GM23338 (cell line): ENCODE measurements at regions not wholly inside any gene's neighbourhood (a gene's known extent, or its start where the extent isn't known, plus 50 kb on each side); places are given as distances from the start of the nearest gene placed in this dataset.
"Not testable (repeated sequence)": the region's sequence is repeated elsewhere in the genome, so short reads cannot be mapped to it uniquely, and the experiment has no call there.

Source experiments
- ATAC-seq: fragments of 200-7000 bp; cut with Tn5 transposase; 3 replicates; pipeline ENCODE4 v1.9.1; 2020
- DNase-seq: peaks from one replicate; pipeline ENCODE4 v3.0.0-alpha.2; 2015; ENCODE audit warnings: low spot score
- H2AFZ ChIP-seq: fragments of 200-600 bp; sonication (generic); 2 replicates; pipeline ENCODE4 v1.8.0; 2016; ENCODE audit warnings: antibody characterized with exemption, mild to moderate bottlenecking, moderate library complexity
- H3F3A ChIP-seq: fragments of 200-600 bp; sonication (generic); replicated peaks from 2 replicates; pipeline ENCODE4 v1.8.0; 2017; ENCODE audit warnings: antibody characterized with exemption, mixed run types, low read depth
- H3K27ac ChIP-seq: fragments of 200-600 bp; sonication (generic); 2 replicates; pipeline ENCODE4 v1.6.1; 2016; ENCODE audit warnings: low read depth
- H3K27me3 ChIP-seq: fragments of 200-600 bp; sonication (generic); 2 replicates; pipeline ENCODE4 v1.8.0; 2016; ENCODE audit warnings: mild to moderate bottlenecking, mixed run types, moderate library complexity; ENCODE audit not compliant: insufficient read depth
- H3K36me3 ChIP-seq: fragments of 200-600 bp; sonication (generic); 2 replicates; pipeline ENCODE4 v1.8.0; 2016; ENCODE audit warnings: mild to moderate bottlenecking; ENCODE audit not compliant: insufficient read depth
- H3K4me1 ChIP-seq: fragments of 200-600 bp; sonication (generic); 2 replicates; pipeline ENCODE4 v1.8.0; 2016; ENCODE audit warnings: mild to moderate bottlenecking, moderate library complexity; ENCODE audit not compliant: insufficient read depth
- H3K4me2 ChIP-seq: fragments of 200-600 bp; sonication (generic); 2 replicates; pipeline ENCODE4 v1.7.1; 2017; ENCODE audit warnings: mixed run types
- H3K4me3 ChIP-seq: fragments of 200-600 bp; sonication (generic); 2 replicates; pipeline ENCODE4 v1.6.1; 2016; ENCODE audit warnings: mixed run types
- H3K79me2 ChIP-seq: fragments of 200-600 bp; sonication (generic); replicated peaks from 2 replicates; pipeline ENCODE4 v1.8.0; 2017; ENCODE audit warnings: mild to moderate bottlenecking; ENCODE audit not compliant: insufficient read depth
- H3K9me2 ChIP-seq: fragments of 200-600 bp; sonication (generic); 2 replicates; pipeline ENCODE4 v1.8.0; 2017; ENCODE audit not compliant: insufficient read depth
- H4K20me1 ChIP-seq: fragments of 200-600 bp; sonication (generic); replicated peaks from 2 replicates; pipeline ENCODE4 v1.8.0; 2017; ENCODE audit warnings: mild to moderate bottlenecking; ENCODE audit not compliant: insufficient read depth
- H3K27ac Mint-ChIP-seq: 2 replicates; pipeline ENCODE4 v1.8.0; 2020; ENCODE audit warnings: inconsistent platforms, mild to moderate bottlenecking, moderate library complexity, mixed read lengths
- H3K27me3 Mint-ChIP-seq: 3 replicates; pipeline ENCODE4 v1.8.0; 2022; ENCODE audit warnings: low read depth, mild to moderate bottlenecking, moderate library complexity, mixed read lengths, inconsistent platforms; ENCODE audit not compliant: insufficient read depth, poor library complexity
- H3K36me3 Mint-ChIP-seq: 3 replicates; pipeline ENCODE4 v1.8.0; 2021; ENCODE audit warnings: low read depth, mild to moderate bottlenecking, inconsistent platforms, moderate library complexity, mixed read lengths
- H3K4me1 Mint-ChIP-seq: 3 replicates; pipeline ENCODE4 v1.8.0; 2020; ENCODE audit warnings: mild to moderate bottlenecking, inconsistent platforms, mixed read lengths
- H3K4me3 Mint-ChIP-seq: 3 replicates; pipeline ENCODE4 v1.8.0; 2021; ENCODE audit warnings: moderate library complexity, mild to moderate bottlenecking, inconsistent platforms, mixed read lengths
- H3K9me3 Mint-ChIP-seq: 3 replicates; pipeline ENCODE4 v1.8.0; 2020; ENCODE audit warnings: moderate library complexity, mild to moderate bottlenecking, inconsistent platforms, mixed read lengths
- CTCF ChIP-seq, 2 experiments: fragments of 200-600 bp in 1 of 2; sonication (generic) in 1 of 2; conservative IDR thresholded peaks; 2 replicates each; pipeline versions ENCODE4 v1.5.1 to v1.6.1; 2016 to 2017; ENCODE audit warnings: antibody characterized with exemption in 2 of 2, low read depth in 2 of 2, mild to moderate bottlenecking in 2 of 2, moderate library complexity in 1 of 2
- ETS1 ChIP-seq: IDR thresholded peaks from 2 replicates; pipeline ENCODE4 v1.6.1; 2016; ENCODE audit warnings: antibody characterized with exemption
- EZH2 ChIP-seq: fragments of 200-600 bp; sonication (generic); IDR thresholded peaks from one replicate; pipeline ENCODE4 v1.8.0; 2017; ENCODE audit warnings: antibody characterized with exemption, mild to moderate bottlenecking, low read depth; ENCODE audit not compliant: unreplicated experiment
- EZH2phosphoT487 ChIP-seq: fragments of 200-600 bp; sonication (generic); IDR thresholded peaks from one replicate; pipeline ENCODE4 v1.8.1; 2018; ENCODE audit warnings: antibody characterized with exemption; ENCODE audit not compliant: unreplicated experiment
- JUNB ChIP-seq: IDR thresholded peaks from one replicate; pipeline ENCODE4 v1.6.1; 2016; ENCODE audit warnings: antibody characterized with exemption; ENCODE audit not compliant: unreplicated experiment
- NANOG ChIP-seq: IDR thresholded peaks from 2 replicates; pipeline ENCODE4 v1.6.1; 2016; ENCODE audit warnings: antibody characterized with exemption, borderline replicate concordance
- REST ChIP-seq: IDR thresholded peaks from one replicate; pipeline ENCODE4 v1.6.1; 2018; ENCODE audit warnings: antibody characterized with exemption; ENCODE audit not compliant: unreplicated experiment
- STAT1 ChIP-seq: IDR thresholded peaks from one replicate; pipeline ENCODE4 v1.6.1; 2016; ENCODE audit warnings: antibody characterized with exemption; ENCODE audit not compliant: unreplicated experiment
- ZNF114 ChIP-seq: fragments of 250-450 bp; sonication (Bioruptor Pico); IDR thresholded peaks from 2 replicates; pipeline ENCODE4 v1.5.0; 2020; ENCODE audit warnings: mild to moderate bottlenecking, moderate library complexity
- ZNF331 ChIP-seq: fragments of 250-450 bp; sonication (Bioruptor Pico); IDR thresholded peaks from 2 replicates; pipeline ENCODE4 v1.5.0; 2020; ENCODE audit warnings: low read depth, mild to moderate bottlenecking, moderate library complexity

GRCh38 chr13:72610251-72610891, 117.1 kb downstream of the MZT1 start:
- H3K27me3 Mint-ChIP-seq, H3K9me3 Mint-ChIP-seq, DNase-seq, H3K79me2 ChIP-seq, H3K9me2 ChIP-seq, H4K20me1 ChIP-seq, H3K4me3 Mint-ChIP-seq, H3F3A ChIP-seq, H3K4me3 ChIP-seq, H3K27ac ChIP-seq, H3K36me3 ChIP-seq, H3K36me3 Mint-ChIP-seq, H3K27me3 ChIP-seq, H3K4me1 ChIP-seq, ATAC-seq: not testable (repeated sequence)
- peak overlapping the region; percentile 9; the same call in 1 of the 2 replicates for H3K4me2 ChIP-seq
- Mint-ChIP-seq H3K4me1 (peaks cover 12% of the 10 kb centered on the region), H3K27ac (peak overlapping the region; percentile 62; the same call in 1 of the 2 replicates)
- peak overlapping the region; percentile 19; the same call in 1 of the 2 replicates for H2AFZ ChIP-seq

- no peak overlapping the region for H3K4me3 ChIP-seq
- TF ChIP-seq NANOG (no peak), STAT1 (no peak), CTCF (conservative IDR thresholded peaks at IDR 0.05; ENCODE audit: low read depth in 2 of 2) (no peak), ZNF331 (CRISPR knock-in tag) (no peak)
- no peaks in the 10 kb centered on the region for H3K27me3 Mint-ChIP-seq
- no peaks in the 10 kb centered on the region for H3K36me3 ChIP-seq
- H3K4me2 ChIP-seq: no peak overlapping the region
- H3K27ac Mint-ChIP-seq: no peak overlapping the region
- H3K9me3 Mint-ChIP-seq: no peaks in the 10 kb centered on the region
- H3K79me2 ChIP-seq: no peaks in the 10 kb centered on the region
- DNase-seq (no peak), ATAC-seq (no peak)
- H3K4me1 ChIP-seq: peaks cover 5% of the 10 kb centered on the region
- no peak overlapping the region for H3K4me3 Mint-ChIP-seq
- no peaks in the 10 kb centered on the region for H4K20me1 ChIP-seq
- H3K27ac ChIP-seq: no peak overlapping the region
- no peaks in the 10 kb centered on the region for H3F3A ChIP-seq
- no peak overlapping the region for H2AFZ ChIP-seq
- H3K36me3 Mint-ChIP-seq: no peaks in the 10 kb centered on the region
- peaks cover 8% of the 10 kb centered on the region for H3K4me1 Mint-ChIP-seq
- H3K27me3 ChIP-seq: no peaks in the 10 kb centered on the region
- no peaks in the 10 kb centered on the region for H3K9me2 ChIP-seq
Observed at GRCh38 chr13:72599178-72599743, 128.2 kb downstream of the MZT1 start.

GRCh38 chr13:72590091-72590740, 137.2 kb downstream of the MZT1 start:
- Histone ChIP-seq H3K36me3 (no peaks in the 10 kb centered on the region), H2AFZ (no peak overlapping the region), H3F3A (no peaks in the 10 kb centered on the region), H3K27ac (no peak overlapping the region), H3K9me2 (0 out of 2 replicates have a peak, but pooled peaks cover 4% of the 10 kb centered on the region), H3K27me3 (no peaks in the 10 kb centered on the region), H3K4me3 (no peak overlapping the region), H4K20me1 (no peaks in the 10 kb centered on the region), H3K4me1 (no peaks in the 10 kb centered on the region), H3K4me2 (no peak overlapping the region), H3K79me2 (no peaks in the 10 kb centered on the region)
- H3K4me3 Mint-ChIP-seq: no peak overlapping the region
- DNase-seq (no peak), ATAC-seq (no peak)
- no peak overlapping the region for H3K27ac Mint-ChIP-seq
- no peaks in the 10 kb centered on the region for H3K36me3 Mint-ChIP-seq
- no peaks in the 10 kb centered on the region; the same call in 1 of the 3 replicates for H3K9me3 Mint-ChIP-seq
- H3K27me3 Mint-ChIP-seq: no peaks in the 10 kb centered on the region
- no peaks in the 10 kb centered on the region for H3K4me1 Mint-ChIP-seq
- TF ChIP-seq EZH2: no peak
- no peak for TF ChIP-seq ZNF114 (CRISPR knock-in tag)
- TF ChIP-seq REST: no peak
- TF ChIP-seq EZH2phosphoT487: no peak
- no peak for TF ChIP-seq STAT1
- no peak for TF ChIP-seq JUNB
- TF ChIP-seq ZNF331 (CRISPR knock-in tag): no peak
- TF ChIP-seq NANOG: no peak
- no peak for TF ChIP-seq ETS1
